Parathyroid adenoma (tissue), 2 donors: ENCODE measurements at regions not wholly inside any gene's neighbourhood (a gene's known extent, or its start where the extent isn't known, plus 50 kb on each side); places are given as distances from the start of the nearest gene placed in this dataset.

ENCODE experiments used
- H2AFZ ChIP-seq: fragments of 300-600 bp; sonication (generic); one replicate; pipeline ENCODE4 v1.7.0; 2017; ENCODE audit warnings: antibody characterized with exemption, mild to moderate bottlenecking
- H3K27ac ChIP-seq: fragments of 300-600 bp; sonication (generic); one replicate; pipeline ENCODE4 v1.7.0; 2017
- H3K27me3 ChIP-seq: fragments of 300-600 bp; sonication (generic); one replicate; pipeline ENCODE4 v1.7.0; 2017; ENCODE audit warnings: low read length; ENCODE audit not compliant: control insufficient read depth, insufficient read depth
- H3K36me3 ChIP-seq: fragments of 300-600 bp; sonication (generic); one replicate; pipeline ENCODE4 v1.7.0; 2017; ENCODE audit warnings: low read length; ENCODE audit not compliant: control insufficient read depth, insufficient read depth
- H3K4me1 ChIP-seq: fragments of 300-600 bp; sonication (generic); one replicate; pipeline ENCODE4 v1.7.0; 2017; ENCODE audit warnings: control low read depth
- H3K4me2 ChIP-seq: fragments of 300-600 bp; sonication (generic); one replicate; pipeline ENCODE4 v1.7.0; 2017; ENCODE audit warnings: low read length
- H3K4me3 ChIP-seq: fragments of 300-600 bp; sonication (generic); one replicate; pipeline ENCODE4 v1.7.0; 2017; ENCODE audit warnings: low read depth, low read length
- H3K79me2 ChIP-seq: fragments of 300-600 bp; sonication (generic); one replicate; pipeline ENCODE4 v1.7.0; 2017; ENCODE audit warnings: control low read depth
- H3K9ac ChIP-seq: fragments of 300-600 bp; sonication (generic); one replicate; pipeline ENCODE4 v1.7.0; 2017; ENCODE audit warnings: mild to moderate bottlenecking
- H3K9me3 ChIP-seq: fragments of 300-600 bp; sonication (generic); one replicate; pipeline ENCODE4 v1.7.0; 2017; ENCODE audit warnings: low read length; ENCODE audit not compliant: control insufficient read depth
- TF ChIP-seq, protein P1 (sequence below): fragments of 300-600 bp; sonication (generic); IDR thresholded peaks from one replicate; pipeline ENCODE4 v1.7.0; 2017; ENCODE audit warnings: antibody characterized with exemption, mild to moderate bottlenecking
- donor health status: primary hyperparathyroidism.

DNA sequence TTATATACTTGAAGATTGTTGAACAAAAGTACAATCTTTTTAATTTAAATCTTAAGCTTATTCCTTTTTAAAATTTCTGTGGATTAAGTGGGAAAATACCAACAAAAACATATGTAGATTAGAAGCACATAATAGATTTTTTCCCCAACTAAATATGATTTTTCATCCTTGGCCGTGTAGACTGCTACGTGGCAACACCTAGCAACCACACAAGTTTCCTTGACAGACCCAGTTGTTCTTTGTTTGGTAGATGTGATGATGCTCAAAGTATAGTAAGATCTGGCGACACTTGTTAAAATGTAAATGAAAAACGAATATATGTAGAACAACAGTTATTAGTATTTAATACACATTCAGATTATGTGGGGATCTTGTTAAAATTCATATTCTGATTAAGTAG lies 271.0 kb upstream of the ROBO2 start:
- H3K9ac ChIP-seq: no peak overlapping the region
- no peaks in the 10 kb centered on the region for H3K9me3 ChIP-seq
- no peaks in the 10 kb centered on the region for H3K36me3 ChIP-seq
- TF ChIP-seq, protein P1, sequence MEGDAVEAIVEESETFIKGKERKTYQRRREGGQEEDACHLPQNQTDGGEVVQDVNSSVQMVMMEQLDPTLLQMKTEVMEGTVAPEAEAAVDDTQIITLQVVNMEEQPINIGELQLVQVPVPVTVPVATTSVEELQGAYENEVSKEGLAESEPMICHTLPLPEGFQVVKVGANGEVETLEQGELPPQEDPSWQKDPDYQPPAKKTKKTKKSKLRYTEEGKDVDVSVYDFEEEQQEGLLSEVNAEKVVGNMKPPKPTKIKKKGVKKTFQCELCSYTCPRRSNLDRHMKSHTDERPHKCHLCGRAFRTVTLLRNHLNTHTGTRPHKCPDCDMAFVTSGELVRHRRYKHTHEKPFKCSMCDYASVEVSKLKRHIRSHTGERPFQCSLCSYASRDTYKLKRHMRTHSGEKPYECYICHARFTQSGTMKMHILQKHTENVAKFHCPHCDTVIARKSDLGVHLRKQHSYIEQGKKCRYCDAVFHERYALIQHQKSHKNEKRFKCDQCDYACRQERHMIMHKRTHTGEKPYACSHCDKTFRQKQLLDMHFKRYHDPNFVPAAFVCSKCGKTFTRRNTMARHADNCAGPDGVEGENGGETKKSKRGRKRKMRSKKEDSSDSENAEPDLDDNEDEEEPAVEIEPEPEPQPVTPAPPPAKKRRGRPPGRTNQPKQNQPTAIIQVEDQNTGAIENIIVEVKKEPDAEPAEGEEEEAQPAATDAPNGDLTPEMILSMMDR: no peak
- no peaks in the 10 kb centered on the region for H3K79me2 ChIP-seq
- H3K4me2 ChIP-seq: no peak overlapping the region
- no peaks in the 10 kb centered on the region for H3K27me3 ChIP-seq
- H3K27ac ChIP-seq: no peak overlapping the region
- H3K4me3 ChIP-seq: no peak overlapping the region
- H3K4me1 ChIP-seq: no peaks in the 10 kb centered on the region
- no peak overlapping the region for H2AFZ ChIP-seq

DNA sequence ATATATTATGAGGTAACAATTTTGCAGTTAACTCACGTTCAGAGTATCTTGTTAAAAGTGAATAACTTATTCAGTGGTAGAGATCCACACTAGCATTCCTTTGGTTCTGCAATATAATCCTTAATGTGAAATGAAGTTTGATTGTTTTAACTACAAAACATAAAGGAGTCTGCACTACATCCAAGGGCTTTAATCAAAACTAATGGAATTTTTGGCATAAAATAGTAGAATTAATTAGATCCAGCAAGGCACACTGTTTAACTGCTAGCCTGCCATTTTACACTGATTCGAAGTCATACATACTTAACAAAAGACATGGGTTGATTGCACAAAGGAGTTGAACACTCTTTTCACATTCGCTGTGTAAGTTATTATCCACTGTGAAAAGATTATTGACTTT lies 263.0 kb upstream of the ROBO2 start:
- TF ChIP-seq, protein P1: no peak
- no peak overlapping the region for H2AFZ ChIP-seq

DNA sequence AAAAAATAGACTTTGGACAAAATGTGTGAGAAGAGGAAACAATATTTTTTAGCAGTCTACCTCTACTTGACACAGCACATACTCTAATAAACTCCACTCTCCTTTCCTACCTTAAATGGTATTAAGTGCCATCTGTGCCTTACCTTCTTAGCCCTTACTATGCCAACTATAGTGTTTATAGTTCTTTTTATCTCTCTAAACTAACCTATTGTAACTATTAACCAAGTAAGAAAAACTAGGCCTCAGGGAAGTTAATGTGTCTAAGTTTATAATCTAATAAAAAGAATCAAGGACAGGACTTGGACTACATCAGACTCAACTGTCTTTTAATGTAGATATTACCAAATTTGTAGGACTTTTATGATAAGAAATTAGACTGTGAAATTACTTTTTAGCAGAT lies 251.7 kb upstream of the ROBO2 start:
- Histone ChIP-seq H3K36me3 (no peaks in the 10 kb centered on the region), H3K79me2 (no peaks in the 10 kb centered on the region), H3K9ac (no peak overlapping the region), H3K4me2 (no peak overlapping the region), H3K9me3 (peaks cover 2% of the 10 kb centered on the region), H2AFZ (no peak overlapping the region), H3K27ac (no peak overlapping the region), H3K4me1 (no peaks in the 10 kb centered on the region), H3K4me3 (no peak overlapping the region), H3K27me3 (no peaks in the 10 kb centered on the region)
- TF ChIP-seq, protein P1: no peak

More for the DNA sequence above, 263.0 kb upstream of the ROBO2 start:
- Histone ChIP-seq H3K79me2 (no peaks in the 10 kb centered on the region), H3K4me3 (no peak overlapping the region), H3K9me3 (no peaks in the 10 kb centered on the region), H3K27ac (no peak overlapping the region), H3K36me3 (no peaks in the 10 kb centered on the region), H3K9ac (no peak overlapping the region), H3K4me2 (no peak overlapping the region), H3K4me1 (no peaks in the 10 kb centered on the region), H3K27me3 (no peaks in the 10 kb centered on the region)

DNA sequence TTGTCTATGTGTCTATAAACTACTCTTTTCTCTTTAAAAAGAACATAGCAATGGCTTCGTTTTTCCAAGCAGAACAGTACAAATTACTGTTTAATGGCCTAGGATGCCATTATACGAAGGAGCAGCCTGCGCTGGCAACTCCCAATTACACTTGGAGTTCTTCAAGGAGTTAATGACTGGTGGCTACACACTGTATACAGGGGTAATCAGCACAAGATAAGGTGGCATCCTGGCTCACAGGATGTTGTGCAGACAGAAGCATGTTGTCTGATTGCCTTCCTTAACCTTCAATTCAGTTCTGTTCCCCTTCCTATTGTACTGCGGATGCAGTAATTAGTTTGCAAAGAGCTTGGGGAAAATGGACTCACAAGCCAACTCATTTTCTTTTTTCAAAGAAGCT lies 250.7 kb upstream of the ROBO2 start:
- no peaks in the 10 kb centered on the region for H3K36me3 ChIP-seq
- H3K27me3 ChIP-seq: no peaks in the 10 kb centered on the region
- H3K4me3 ChIP-seq: no peak overlapping the region
- H3K9ac ChIP-seq: no peak overlapping the region
- no peak overlapping the region for H2AFZ ChIP-seq
- H3K9me3 ChIP-seq: no peaks in the 10 kb centered on the region
- no peaks in the 10 kb centered on the region for H3K79me2 ChIP-seq
- no peak overlapping the region for H3K27ac ChIP-seq
- TF ChIP-seq, protein P1: no peak
- no peak overlapping the region for H3K4me2 ChIP-seq
- H3K4me1 ChIP-seq: no peaks in the 10 kb centered on the region

DNA sequence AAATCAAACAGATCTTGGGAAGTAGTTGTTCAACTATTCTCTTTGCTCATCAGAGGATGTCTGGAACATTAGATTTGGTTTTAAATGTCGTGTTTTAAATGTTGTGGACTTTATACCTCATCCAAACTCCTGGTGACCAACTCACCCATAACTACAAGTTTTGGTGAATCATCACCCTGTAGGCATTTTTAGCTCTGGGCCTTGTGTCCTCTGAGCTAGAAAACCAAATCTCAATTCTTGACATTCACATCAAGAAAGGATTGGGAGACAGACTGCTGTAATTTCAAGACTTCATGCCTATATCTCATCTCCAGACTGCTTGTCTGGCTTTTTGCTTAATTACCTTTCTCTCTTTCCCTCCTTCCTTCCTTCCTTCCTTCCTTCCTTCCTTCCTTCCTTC lies 228.5 kb upstream of the ROBO2 start:
- Histone ChIP-seq H3K4me1 (no peaks in the 10 kb centered on the region), H3K4me3 (no peak overlapping the region), H3K36me3 (no peaks in the 10 kb centered on the region), H3K79me2 (no peaks in the 10 kb centered on the region), H3K9ac (no peak overlapping the region), H3K27me3 (no peaks in the 10 kb centered on the region), H3K4me2 (no peak overlapping the region), H2AFZ (no peak overlapping the region), H3K27ac (no peak overlapping the region), H3K9me3 (no peaks in the 10 kb centered on the region)
- TF ChIP-seq, protein P1: no peak
